ENCODE measurements at regions not wholly inside any gene's neighbourhood (a gene's known extent, or its start where the extent isn't known, plus 50 kb on each side); places are given as distances from the start of the nearest gene placed in this dataset.

GRCh38 chr20:39990692-39991091 is 698.3 kb downstream of the MAFB start:
- no peak for TF ChIP-seq CTCF (IDR thresholded peaks at IDR 0.05)
- TF ChIP-seq POLR2A (IDR thresholded peaks at IDR 0.05), result no peak
- no peak for TF ChIP-seq EP300 (IDR thresholded peaks at IDR 0.05)

All from ovary (tissue), 3 donors.